LNCaP clone FGC (cell line): ENCODE measurements at regions not wholly inside any gene's neighbourhood (a gene's known extent, or its start where the extent isn't known, plus 50 kb on each side); places are given as distances from the start of the nearest gene placed in this dataset.

Source experiments
- DNase-seq: peaks from one replicate; pipeline ENCODE4 v3.0.0-alpha.2; 2011; ENCODE audit warnings: low read depth
- H3K4me3 ChIP-seq: 2 replicates; pipeline ENCODE4 v1.5.1; 2011; ENCODE audit warnings: mild to moderate bottlenecking, low read depth, low read length, control low read depth
- CTCF ChIP-seq: IDR thresholded peaks from 2 replicates; pipeline ENCODE4 v1.5.1; 2012; ENCODE audit warnings: mild to moderate bottlenecking; ENCODE audit not compliant: control insufficient read depth, insufficient read depth; ENCODE audit errors: extremely low read depth

GRCh38 chr3:70597312-70597711 lies 284.9 kb upstream of the MDFIC2 start:
- no peak for TF ChIP-seq CTCF
- DNase-seq, result no peak
- no peak overlapping the region for H3K4me3 ChIP-seq

- no peak for TF ChIP-seq CTCF
- no peak overlapping the region for H3K4me3 ChIP-seq
- DNase-seq, result no peak
Measured at GRCh38 chr3:70583682-70584081, 271.2 kb upstream of the MDFIC2 start.

GRCh38 chr3:70582803-70583202 lies 270.4 kb upstream of the MDFIC2 start:
- TF ChIP-seq CTCF, result no peak
- H3K4me3 ChIP-seq, result no peak overlapping the region
- no peak for DNase-seq

- TF ChIP-seq CTCF, result no peak
- no peak overlapping the region for H3K4me3 ChIP-seq
- no peak for DNase-seq
Measured at GRCh38 chr3:70580021-70580420, 267.6 kb upstream of the MDFIC2 start.

- TF ChIP-seq CTCF, result no peak
- no peak for DNase-seq
- H3K4me3 ChIP-seq, result no peak overlapping the region
Measured at GRCh38 chr3:70571696-70572095, 259.3 kb upstream of the MDFIC2 start.

GRCh38 chr3:70570584-70570983 lies 258.1 kb upstream of the MDFIC2 start:
- H3K4me3 ChIP-seq, result no peak overlapping the region
- TF ChIP-seq CTCF, result no peak
- no peak for DNase-seq

- DNase-seq, result no peak
- no peak for TF ChIP-seq CTCF
- no peak overlapping the region for H3K4me3 ChIP-seq
Measured at GRCh38 chr3:70568626-70569025, 256.2 kb upstream of the MDFIC2 start.
